ENCODE measurements at regions not wholly inside any gene's neighbourhood (a gene's known extent, or its start where the extent isn't known, plus 50 kb on each side); places are given as distances from the start of the nearest gene placed in this dataset.

GRCh38 chr2:122478771-122479170, 723.3 kb downstream of the TSN start:
- 46 to 60% methylated on average over 2 of the region's 2 CpGs for WGBS, 2 donors
- Histone ChIP-seq H3K4me3 (no peak overlapping the region), H3K4me1 (no peaks in the 10 kb centered on the region), H3K27ac (no peak overlapping the region), H3K9me3 (no peaks in the 10 kb centered on the region), H3K36me3 (replicated peaks in 1 of 2; ENCODE audit: insufficient read depth in 1 of 2, low read depth in 2 of 2) (no peaks in the 10 kb centered on the region), H3K27me3 (no peaks in the 10 kb centered on the region)
- DNase-seq (no peak), ATAC-seq (no peak)
- TF ChIP-seq CTCF (IDR thresholded peaks at IDR 0.05), result no peak
- no peak for TF ChIP-seq POLR2A (IDR thresholded peaks at IDR 0.05)
- intact Hi-C loops (cut with DNase I), result no loop called here

- no peaks in the 10 kb centered on the region for H3K4me1 ChIP-seq
- H3K36me3 ChIP-seq (replicated peaks in 1 of 2; ENCODE audit: insufficient read depth in 1 of 2, low read depth in 2 of 2), result no peaks in the 10 kb centered on the region
- intact Hi-C loops (cut with DNase I), result no loop called here
- H3K27ac ChIP-seq, result no peak overlapping the region
- WGBS, 2 donors, result 67 to 74% methylated on average over 6 of the region's 6 CpGs
- ATAC-seq (no peak), DNase-seq (no peak)
- H3K9me3 ChIP-seq, result no peaks in the 10 kb centered on the region
- no peaks in the 10 kb centered on the region for H3K27me3 ChIP-seq
- TF ChIP-seq CTCF (IDR thresholded peaks at IDR 0.05), result no peak
- TF ChIP-seq POLR2A (IDR thresholded peaks at IDR 0.05), result no peak
- H3K4me3 ChIP-seq, result no peak overlapping the region
Measured at GRCh38 chr2:122480501-122481243, 725.2 kb downstream of the TSN start.

- Histone ChIP-seq H3K4me1 (no peaks in the 10 kb centered on the region), H3K27me3 (no peaks in the 10 kb centered on the region), H3K36me3 (replicated peaks in 1 of 2; ENCODE audit: insufficient read depth in 1 of 2, low read depth in 2 of 2) (no peaks in the 10 kb centered on the region), H3K4me3 (no peak overlapping the region), H3K27ac (no peak overlapping the region), H3K9me3 (no peaks in the 10 kb centered on the region)
- DNase-seq (no peak), ATAC-seq (no peak)
- TF ChIP-seq POLR2A (IDR thresholded peaks at IDR 0.05) (no peak), CTCF (IDR thresholded peaks at IDR 0.05) (no peak)
- 86 to 87% methylated on average over 2 of the region's 2 CpGs for WGBS, 2 donors
- intact Hi-C loops (cut with DNase I), result no loop called here
Measured at GRCh38 chr2:122481244-122481622, 725.8 kb downstream of the TSN start.

- Histone ChIP-seq H3K27ac (no peak overlapping the region), H3K9me3 (no peaks in the 10 kb centered on the region), H3K36me3 (replicated peaks in 1 of 2; ENCODE audit: insufficient read depth in 1 of 2, low read depth in 2 of 2) (no peaks in the 10 kb centered on the region), H3K4me3 (no peak overlapping the region), H3K27me3 (no peaks in the 10 kb centered on the region), H3K4me1 (no peaks in the 10 kb centered on the region)
- DNase-seq (no peak), ATAC-seq (no peak)
- intact Hi-C loops (cut with DNase I), result no loop called here
- TF ChIP-seq POLR2A (IDR thresholded peaks at IDR 0.05), result no peak
- no peak for TF ChIP-seq CTCF (IDR thresholded peaks at IDR 0.05)
Measured at GRCh38 chr2:122481717-122482116, 726.3 kb downstream of the TSN start.

GRCh38 chr2:122486086-122486485, 730.6 kb downstream of the TSN start:
- Histone ChIP-seq H3K4me3 (no peak overlapping the region), H3K36me3 (replicated peaks in 1 of 2; ENCODE audit: insufficient read depth in 1 of 2, low read depth in 2 of 2) (no peaks in the 10 kb centered on the region), H3K27me3 (no peaks in the 10 kb centered on the region), H3K27ac (no peak overlapping the region), H3K9me3 (no peaks in the 10 kb centered on the region), H3K4me1 (no peaks in the 10 kb centered on the region)
- ATAC-seq (no peak), DNase-seq (no peak)
- WGBS, 2 donors, result 68 to 75% methylated on average over 2 of the region's 2 CpGs
- TF ChIP-seq CTCF (IDR thresholded peaks at IDR 0.05), result no peak
- no peak for TF ChIP-seq POLR2A (IDR thresholded peaks at IDR 0.05)
- intact Hi-C loops (cut with DNase I), result no loop called here

Measured in body of pancreas (tissue), 4 donors.